ENCODE measurements at regions not wholly inside any gene's neighbourhood (a gene's known extent, or its start where the extent isn't known, plus 50 kb on each side); places are given as distances from the start of the nearest gene placed in this dataset.

DNA sequence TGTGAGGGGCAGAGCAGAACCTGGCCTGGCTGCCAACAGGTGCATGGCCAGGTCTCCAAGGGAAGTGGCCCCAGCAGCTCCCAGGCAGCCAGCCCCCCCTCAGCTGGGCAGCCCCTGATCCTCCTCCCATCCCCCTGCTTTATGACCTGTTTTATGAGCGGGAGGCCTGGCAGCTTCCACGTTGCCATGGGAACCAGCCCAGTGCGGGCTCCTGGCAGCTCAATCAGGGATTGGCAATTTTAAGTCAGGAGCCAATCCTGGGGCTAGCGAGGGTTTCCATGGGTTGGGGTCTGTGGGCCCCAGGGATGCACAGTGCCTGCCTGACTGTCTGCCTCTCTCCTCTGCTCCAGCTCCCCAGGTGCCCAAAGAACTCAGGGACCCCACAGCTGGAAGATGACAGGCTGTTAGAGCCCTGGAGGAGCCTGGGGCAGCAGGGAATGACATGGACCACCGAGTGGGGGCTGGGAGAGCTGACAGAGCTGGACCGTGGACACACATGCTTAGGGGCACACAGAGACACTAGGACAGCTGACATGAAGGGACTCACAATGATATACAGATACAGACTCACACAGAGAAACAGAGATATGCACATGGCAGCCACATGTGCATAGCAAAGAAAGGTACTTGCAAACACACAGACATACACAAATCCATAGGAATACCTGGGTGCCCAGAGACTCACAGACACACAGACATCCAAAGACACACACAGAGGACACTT, 56.5 kb upstream of the SIRPA start:
- H2AFZ ChIP-seq (ENCODE audit: low read length): no peak overlapping the region
- no peaks in the 10 kb centered on the region for H4K20me1 ChIP-seq (ENCODE audit: control insufficient read depth, extremely low read depth, insufficient read depth, low read length)
- peaks cover 4% of the 10 kb centered on the region for H3K27me3 ChIP-seq (ENCODE audit: control insufficient read depth, insufficient read depth, low read length)
- no peak overlapping the region for H3K4me2 ChIP-seq (ENCODE audit: extremely low read depth, insufficient read depth, low read length)
- no peak overlapping the region for H3K27ac ChIP-seq (ENCODE audit: insufficient read depth, low read length)
- peaks cover 4% of the 10 kb centered on the region for H3K4me1 ChIP-seq (ENCODE audit: control insufficient read depth, extremely low read depth, insufficient read depth, low read length)
- TF ChIP-seq, protein P1, sequence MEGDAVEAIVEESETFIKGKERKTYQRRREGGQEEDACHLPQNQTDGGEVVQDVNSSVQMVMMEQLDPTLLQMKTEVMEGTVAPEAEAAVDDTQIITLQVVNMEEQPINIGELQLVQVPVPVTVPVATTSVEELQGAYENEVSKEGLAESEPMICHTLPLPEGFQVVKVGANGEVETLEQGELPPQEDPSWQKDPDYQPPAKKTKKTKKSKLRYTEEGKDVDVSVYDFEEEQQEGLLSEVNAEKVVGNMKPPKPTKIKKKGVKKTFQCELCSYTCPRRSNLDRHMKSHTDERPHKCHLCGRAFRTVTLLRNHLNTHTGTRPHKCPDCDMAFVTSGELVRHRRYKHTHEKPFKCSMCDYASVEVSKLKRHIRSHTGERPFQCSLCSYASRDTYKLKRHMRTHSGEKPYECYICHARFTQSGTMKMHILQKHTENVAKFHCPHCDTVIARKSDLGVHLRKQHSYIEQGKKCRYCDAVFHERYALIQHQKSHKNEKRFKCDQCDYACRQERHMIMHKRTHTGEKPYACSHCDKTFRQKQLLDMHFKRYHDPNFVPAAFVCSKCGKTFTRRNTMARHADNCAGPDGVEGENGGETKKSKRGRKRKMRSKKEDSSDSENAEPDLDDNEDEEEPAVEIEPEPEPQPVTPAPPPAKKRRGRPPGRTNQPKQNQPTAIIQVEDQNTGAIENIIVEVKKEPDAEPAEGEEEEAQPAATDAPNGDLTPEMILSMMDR (conservative IDR thresholded peaks at IDR 0.05 in 1 of 2, IDR thresholded peaks at IDR 0.05 in 1 of 2; ENCODE audit: low read depth in 1 of 2, low read length in 2 of 2): no peak
- TF ChIP-seq EZH2 (IDR thresholded peaks at IDR 0.05; ENCODE audit: low read length, missing control alignments): no peak
- H3K4me3 ChIP-seq (replicated peaks in 1 of 4; ENCODE audit: control extremely low read depth in 1 of 4, insufficient read depth in 1 of 4, low read depth in 3 of 4, low read length in 4 of 4): no peak overlapping the region
- DNase-seq (ENCODE audit: low read depth in 2 of 2): no peak
- H3K9ac ChIP-seq (ENCODE audit: insufficient read depth, low read length): no peak overlapping the region
- no peaks in the 10 kb centered on the region for H3K9me3 ChIP-seq (ENCODE audit: control insufficient read depth, insufficient read depth, low read depth, low read length)
- no peaks in the 10 kb centered on the region for H3K79me2 ChIP-seq (ENCODE audit: control insufficient read depth, insufficient read depth, low read length)
- no peaks in the 10 kb centered on the region for H3K36me3 ChIP-seq (ENCODE audit: control insufficient read depth, insufficient read depth, low read length)

DNA sequence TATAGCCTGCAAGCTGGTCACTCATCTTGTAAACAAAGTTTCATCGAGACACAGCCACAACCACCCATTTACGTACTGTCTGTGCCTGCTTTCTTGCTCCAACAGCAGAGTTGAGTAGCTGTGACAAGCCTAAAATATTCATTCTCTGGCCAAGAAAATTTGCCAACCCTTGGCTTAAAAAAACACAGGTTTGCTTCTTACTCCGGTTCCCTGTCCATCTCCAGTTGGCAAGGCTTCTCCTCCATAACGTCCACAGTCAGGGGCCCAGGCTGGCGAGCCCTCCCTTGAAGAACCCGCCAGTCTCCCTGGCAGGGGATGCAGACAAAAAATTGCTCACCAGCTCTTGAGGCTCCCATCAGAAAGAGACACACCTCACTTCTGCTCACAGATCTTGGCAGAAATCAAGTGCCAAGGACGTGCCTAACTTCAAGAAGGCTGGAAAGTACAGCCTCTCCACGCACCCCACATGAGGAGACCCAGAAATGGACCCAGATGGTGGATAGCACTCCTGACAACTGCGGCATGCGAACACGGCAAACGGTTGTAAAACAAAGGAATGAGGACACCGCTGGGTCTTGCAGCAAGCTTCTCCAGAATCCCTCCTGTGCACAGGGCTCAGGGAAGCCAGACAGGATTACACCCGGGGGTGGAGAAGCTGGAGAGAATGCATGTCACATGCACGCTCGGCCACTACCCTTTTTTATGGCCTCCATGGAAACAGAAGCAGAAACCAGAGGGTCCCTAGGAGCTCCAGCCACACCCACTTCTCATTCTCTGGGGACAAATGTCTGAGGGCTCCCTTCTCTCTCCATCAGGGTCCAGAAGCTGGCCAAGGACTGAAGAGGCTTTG, 59.8 kb upstream of the SIRPA start:
- TF ChIP-seq, protein P1 (conservative IDR thresholded peaks at IDR 0.05 in 1 of 2, IDR thresholded peaks at IDR 0.05 in 1 of 2; ENCODE audit: low read depth in 1 of 2, low read length in 2 of 2): no peak
- no peak for TF ChIP-seq EZH2 (IDR thresholded peaks at IDR 0.05; ENCODE audit: low read length, missing control alignments)
- Histone ChIP-seq H3K9me3 (ENCODE audit: control insufficient read depth, insufficient read depth, low read depth, low read length) (no peaks in the 10 kb centered on the region), H2AFZ (ENCODE audit: low read length) (no peak overlapping the region), H3K79me2 (ENCODE audit: control insufficient read depth, insufficient read depth, low read length) (no peaks in the 10 kb centered on the region), H3K36me3 (ENCODE audit: control insufficient read depth, insufficient read depth, low read length) (no peaks in the 10 kb centered on the region), H3K27me3 (ENCODE audit: control insufficient read depth, insufficient read depth, low read length) (peaks cover 4% of the 10 kb centered on the region), H3K4me2 (ENCODE audit: extremely low read depth, insufficient read depth, low read length) (no peak overlapping the region), H3K4me1 (ENCODE audit: control insufficient read depth, extremely low read depth, insufficient read depth, low read length) (peaks cover 13% of the 10 kb centered on the region), H3K9ac (ENCODE audit: insufficient read depth, low read length) (no peak overlapping the region), H4K20me1 (ENCODE audit: control insufficient read depth, extremely low read depth, insufficient read depth, low read length) (no peaks in the 10 kb centered on the region), H3K27ac (ENCODE audit: insufficient read depth, low read length) (no peak overlapping the region), H3K4me3 (replicated peaks in 1 of 4; ENCODE audit: control extremely low read depth in 1 of 4, insufficient read depth in 1 of 4, low read depth in 3 of 4, low read length in 4 of 4) (no peak overlapping the region)
- DNase-seq (ENCODE audit: low read depth in 2 of 2): no peak

All from fibroblast of lung (primary cell).